ENCODE measurements at regions not wholly inside any gene's neighbourhood (a gene's known extent, or its start where the extent isn't known, plus 50 kb on each side); places are given as distances from the start of the nearest gene placed in this dataset.
"Not testable (repeated sequence)": the region's sequence is repeated elsewhere in the genome, so short reads cannot be mapped to it uniquely, and the experiment has no call there.

DNA sequence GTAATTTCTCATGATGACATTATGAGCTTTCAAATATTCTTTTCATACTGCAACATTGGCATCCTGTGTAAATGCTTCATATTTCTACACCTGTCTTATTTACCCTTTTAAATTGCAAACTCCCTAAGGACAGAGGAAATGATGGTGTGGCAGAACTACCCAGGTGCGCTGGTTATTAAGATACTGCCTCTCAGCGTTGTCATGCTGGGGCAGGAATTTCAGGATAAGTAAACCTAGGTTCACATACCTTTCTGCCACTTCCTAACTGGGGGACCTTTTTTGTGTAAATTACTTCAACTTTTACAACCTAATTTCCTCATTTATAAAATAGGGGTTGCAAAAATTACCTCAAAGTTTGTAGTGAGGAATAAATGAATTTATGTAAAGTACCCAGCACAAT, 137.7 kb upstream of the NBPF26 start:
- H3K9me3 ChIP-seq (ENCODE audit: control insufficient read depth, low read length); H3K27ac ChIP-seq; H3K4me1 ChIP-seq; H3K4me2 ChIP-seq (ENCODE audit: low read length); H2AFZ ChIP-seq; H3K4me3 ChIP-seq (ENCODE audit: low read depth, low read length); H3K79me2 ChIP-seq; H3K9ac ChIP-seq; H3K27me3 ChIP-seq (ENCODE audit: control insufficient read depth, insufficient read depth, low read length); H3K36me3 ChIP-seq (ENCODE audit: control insufficient read depth, insufficient read depth, low read length): not testable (repeated sequence)

DNA sequence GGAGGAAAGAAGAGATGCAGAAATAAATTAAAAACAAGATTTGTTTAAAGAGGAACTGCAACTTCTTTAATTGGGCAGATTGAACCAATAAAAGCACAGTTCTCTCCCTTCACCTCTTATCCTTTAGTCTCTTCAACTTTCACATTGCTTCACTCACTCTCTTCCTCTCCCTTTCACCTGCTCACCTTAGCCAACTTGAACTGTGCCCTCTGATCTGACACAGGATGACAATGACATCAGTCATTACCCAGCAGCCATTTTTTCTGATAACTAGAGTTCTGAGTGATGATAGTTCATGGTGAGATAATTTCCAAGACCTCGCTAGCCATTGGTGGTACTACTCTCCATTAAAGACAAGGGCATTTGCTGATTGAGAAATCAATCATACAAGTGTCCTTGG, 134.9 kb upstream of the NBPF26 start:
- not testable (repeated sequence) for H3K36me3 ChIP-seq (ENCODE audit: control insufficient read depth, insufficient read depth, low read length); H3K27me3 ChIP-seq (ENCODE audit: control insufficient read depth, insufficient read depth, low read length); H3K4me2 ChIP-seq (ENCODE audit: low read length); H3K4me3 ChIP-seq (ENCODE audit: low read depth, low read length); H3K4me1 ChIP-seq; H3K9me3 ChIP-seq (ENCODE audit: control insufficient read depth, low read length); H3K9ac ChIP-seq; H3K27ac ChIP-seq; H2AFZ ChIP-seq; H3K79me2 ChIP-seq

DNA sequence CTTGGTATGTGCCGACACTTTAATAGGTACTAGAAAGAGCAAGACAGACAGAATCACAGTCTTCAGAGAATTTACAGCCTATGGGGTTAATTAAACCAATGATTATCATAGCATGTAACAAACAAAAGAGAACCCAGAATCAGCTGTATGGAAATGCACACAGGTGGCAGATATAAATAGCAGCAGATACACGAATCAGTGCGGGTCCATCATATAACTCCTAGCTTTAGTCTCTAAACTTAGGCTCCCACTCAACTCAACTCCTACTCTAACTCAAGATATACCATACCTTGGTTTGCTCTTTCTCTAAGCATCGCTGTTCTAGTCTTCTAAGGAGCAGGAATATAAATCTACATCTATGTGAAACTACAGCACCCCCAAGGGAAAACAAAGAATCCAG, 132.0 kb upstream of the NBPF26 start:
- not testable (repeated sequence) for H2AFZ ChIP-seq; H3K27me3 ChIP-seq (ENCODE audit: control insufficient read depth, insufficient read depth, low read length); H3K9ac ChIP-seq; H3K79me2 ChIP-seq; H3K9me3 ChIP-seq (ENCODE audit: control insufficient read depth, low read length); H3K4me2 ChIP-seq (ENCODE audit: low read length); H3K36me3 ChIP-seq (ENCODE audit: control insufficient read depth, insufficient read depth, low read length); H3K4me1 ChIP-seq; H3K4me3 ChIP-seq (ENCODE audit: low read depth, low read length); H3K27ac ChIP-seq

- not testable (repeated sequence) for H3K4me2 ChIP-seq (ENCODE audit: low read length); H3K4me1 ChIP-seq; H3K9ac ChIP-seq; H2AFZ ChIP-seq; H3K27me3 ChIP-seq (ENCODE audit: control insufficient read depth, insufficient read depth, low read length); H3K79me2 ChIP-seq; H3K27ac ChIP-seq; H3K9me3 ChIP-seq (ENCODE audit: control insufficient read depth, low read length); H3K4me3 ChIP-seq (ENCODE audit: low read depth, low read length); H3K36me3 ChIP-seq (ENCODE audit: control insufficient read depth, insufficient read depth, low read length)
Observed at GRCh38 chr1:120592943-120593342, 130.8 kb upstream of the NBPF26 start.

- not testable (repeated sequence) for H3K36me3 ChIP-seq (ENCODE audit: control insufficient read depth, insufficient read depth, low read length); H3K4me3 ChIP-seq (ENCODE audit: low read depth, low read length); H2AFZ ChIP-seq; H3K27me3 ChIP-seq (ENCODE audit: control insufficient read depth, insufficient read depth, low read length); H3K27ac ChIP-seq; H3K9me3 ChIP-seq (ENCODE audit: control insufficient read depth, low read length); H3K4me1 ChIP-seq; H3K4me2 ChIP-seq (ENCODE audit: low read length); H3K79me2 ChIP-seq; H3K9ac ChIP-seq
Observed at GRCh38 chr1:120593648-120594047, 130.1 kb upstream of the NBPF26 start.

GRCh38 chr1:120598331-120598951, 125.3 kb upstream of the NBPF26 start:
- H3K9ac ChIP-seq; H3K9me3 ChIP-seq (ENCODE audit: control insufficient read depth, low read length); H3K36me3 ChIP-seq (ENCODE audit: control insufficient read depth, insufficient read depth, low read length); H3K4me2 ChIP-seq (ENCODE audit: low read length); H3K4me1 ChIP-seq; H2AFZ ChIP-seq; H3K27me3 ChIP-seq (ENCODE audit: control insufficient read depth, insufficient read depth, low read length); H3K4me3 ChIP-seq (ENCODE audit: low read depth, low read length); H3K79me2 ChIP-seq; H3K27ac ChIP-seq: not testable (repeated sequence)

- not testable (repeated sequence) for H3K9ac ChIP-seq; H3K27ac ChIP-seq; H3K9me3 ChIP-seq (ENCODE audit: control insufficient read depth, low read length); H3K36me3 ChIP-seq (ENCODE audit: control insufficient read depth, insufficient read depth, low read length); H3K27me3 ChIP-seq (ENCODE audit: control insufficient read depth, insufficient read depth, low read length); H3K4me3 ChIP-seq (ENCODE audit: low read depth, low read length); H2AFZ ChIP-seq; H3K4me2 ChIP-seq (ENCODE audit: low read length); H3K4me1 ChIP-seq; H3K79me2 ChIP-seq
Observed at GRCh38 chr1:120599511-120599910, 124.2 kb upstream of the NBPF26 start.

GRCh38 chr1:120600442-120601041, 123.2 kb upstream of the NBPF26 start:
- not testable (repeated sequence) for H3K27me3 ChIP-seq (ENCODE audit: control insufficient read depth, insufficient read depth, low read length); H3K27ac ChIP-seq; H3K4me3 ChIP-seq (ENCODE audit: low read depth, low read length); H3K36me3 ChIP-seq (ENCODE audit: control insufficient read depth, insufficient read depth, low read length); H3K4me1 ChIP-seq; H3K4me2 ChIP-seq (ENCODE audit: low read length); H3K9me3 ChIP-seq (ENCODE audit: control insufficient read depth, low read length); H3K9ac ChIP-seq; H3K79me2 ChIP-seq; H2AFZ ChIP-seq

DNA sequence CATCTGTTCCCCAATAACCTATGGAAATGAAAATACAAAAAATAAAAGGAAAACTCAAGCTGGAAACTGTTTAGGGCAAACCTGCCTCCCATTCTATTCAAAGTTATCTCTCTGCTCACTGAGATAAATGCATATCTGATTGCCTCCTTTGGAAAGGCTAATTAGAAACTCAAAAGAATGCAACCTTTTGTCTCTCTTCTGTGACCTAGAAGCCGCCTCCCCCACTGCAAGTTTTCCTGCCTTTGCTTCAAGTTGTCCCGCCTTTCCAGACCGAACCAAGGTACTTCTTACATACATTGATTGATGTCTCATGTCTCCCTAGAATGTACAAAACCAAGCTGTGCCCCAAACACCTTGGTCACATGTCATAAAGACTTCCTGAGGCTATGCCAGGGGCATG, 115.9 kb upstream of the NBPF26 start:
- H3K36me3 ChIP-seq (ENCODE audit: control insufficient read depth, insufficient read depth, low read length); H3K4me3 ChIP-seq (ENCODE audit: low read depth, low read length); H3K27ac ChIP-seq; H3K4me1 ChIP-seq; H3K79me2 ChIP-seq; H3K4me2 ChIP-seq (ENCODE audit: low read length); H3K27me3 ChIP-seq (ENCODE audit: control insufficient read depth, insufficient read depth, low read length); H2AFZ ChIP-seq; H3K9me3 ChIP-seq (ENCODE audit: control insufficient read depth, low read length); H3K9ac ChIP-seq: not testable (repeated sequence)

DNA sequence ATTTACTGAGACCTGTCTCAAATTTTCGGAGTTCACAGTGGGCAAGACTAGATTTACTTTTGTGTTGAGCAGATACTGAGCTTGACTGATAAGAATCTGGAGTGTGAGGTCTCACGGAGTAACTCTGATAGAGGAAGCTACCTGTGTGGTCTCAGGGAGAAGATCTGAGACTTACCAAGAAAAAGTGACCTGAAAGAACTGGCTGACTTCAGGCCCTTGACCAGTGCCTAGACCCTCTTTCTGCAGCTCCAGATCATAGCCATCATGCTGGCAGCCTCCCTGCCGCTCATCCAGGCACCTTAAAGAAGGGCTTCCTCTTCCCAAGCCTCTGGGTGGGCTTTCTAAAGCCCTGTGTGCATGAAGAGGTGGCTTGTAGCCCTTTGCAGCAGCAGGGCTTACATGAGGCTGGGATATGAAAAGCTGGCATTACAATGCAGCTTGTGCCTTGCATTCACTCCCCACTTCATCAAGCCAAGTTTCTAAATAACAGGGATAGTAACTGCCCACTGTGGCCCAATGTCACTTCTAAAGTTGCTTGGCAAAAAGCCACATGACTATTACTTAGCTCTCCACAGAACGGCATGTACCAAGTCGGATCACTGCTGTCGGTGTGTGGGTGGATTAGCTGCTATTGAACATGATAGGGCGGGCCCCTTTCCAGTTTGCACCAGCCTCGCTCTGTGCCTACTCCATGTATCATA, 115.3 kb upstream of the NBPF26 start:
- not testable (repeated sequence) for H3K27ac ChIP-seq; H3K36me3 ChIP-seq (ENCODE audit: control insufficient read depth, insufficient read depth, low read length); H3K4me1 ChIP-seq; H3K9ac ChIP-seq; H3K79me2 ChIP-seq; H3K4me3 ChIP-seq (ENCODE audit: low read depth, low read length); H3K4me2 ChIP-seq (ENCODE audit: low read length); H2AFZ ChIP-seq; H3K9me3 ChIP-seq (ENCODE audit: control insufficient read depth, low read length); H3K27me3 ChIP-seq (ENCODE audit: control insufficient read depth, insufficient read depth, low read length)

DNA sequence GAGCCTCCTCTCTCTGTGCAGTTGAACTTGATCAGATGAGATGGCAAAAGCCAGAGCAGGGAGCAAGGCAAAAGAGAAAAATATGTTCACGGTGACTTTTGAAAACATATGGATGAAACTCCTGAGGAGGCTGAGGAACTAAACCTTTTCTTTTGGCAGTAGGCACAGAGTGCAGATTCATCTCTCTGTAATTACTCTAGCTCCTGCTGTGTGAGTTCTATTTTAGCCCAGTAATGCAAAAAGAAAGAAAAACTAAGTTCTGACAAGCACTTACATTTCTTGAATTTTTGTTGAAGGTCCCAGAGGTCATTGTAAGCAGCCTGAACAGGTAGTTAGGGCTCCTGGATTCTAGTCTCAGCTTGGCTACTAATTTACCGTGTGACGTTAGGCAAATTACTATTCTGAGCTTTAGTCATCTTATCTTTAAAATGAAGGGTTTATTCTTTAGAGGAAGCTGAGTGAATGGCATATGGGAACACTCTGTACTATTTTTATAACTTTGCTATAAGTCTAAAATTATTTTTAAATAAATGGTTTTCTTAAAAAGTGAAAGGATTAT, 114.7 kb upstream of the NBPF26 start:
- H3K4me1 ChIP-seq; H3K4me3 ChIP-seq (ENCODE audit: low read depth, low read length); H3K79me2 ChIP-seq; H3K36me3 ChIP-seq (ENCODE audit: control insufficient read depth, insufficient read depth, low read length); H3K27me3 ChIP-seq (ENCODE audit: control insufficient read depth, insufficient read depth, low read length); H3K9ac ChIP-seq; H3K9me3 ChIP-seq (ENCODE audit: control insufficient read depth, low read length); H2AFZ ChIP-seq; H3K27ac ChIP-seq; H3K4me2 ChIP-seq (ENCODE audit: low read length): not testable (repeated sequence)

Data from parathyroid adenoma (tissue), 2 donors.